Vagina (tissue), 2 donors: ENCODE measurements at regions not wholly inside any gene's neighbourhood (a gene's known extent, or its start where the extent isn't known, plus 50 kb on each side); places are given as distances from the start of the nearest gene placed in this dataset.

Experiments
- CTCF ChIP-seq, 3 experiments: fragments of 450-650 bp in 2 of 3; fragments of 200-600 bp in 1 of 3; sonication (generic) in 1 of 3; IDR thresholded peaks; one replicate each; pipeline ENCODE4 v1.5.1; 2017 to 2019; ENCODE audit warnings: antibody characterized with exemption in 3 of 3, mild to moderate bottlenecking in 2 of 3, moderate library complexity in 2 of 3
- POLR2A ChIP-seq, 2 donors: fragments of 450-650 bp; IDR thresholded peaks; one replicate each; pipeline ENCODE4 v1.6.1; 2017; ENCODE audit warnings: antibody characterized with exemption in 2 of 2, mild to moderate bottlenecking in 2 of 2, moderate library complexity in 2 of 2
- POLR2AphosphoS5 ChIP-seq, 2 donors: sonication (generic); formaldehyde crosslinking; IDR thresholded peaks; one replicate each; pipeline ENCODE4 v1.9.0; 2017; ENCODE audit warnings: antibody characterized with exemption in 2 of 2, mild to moderate bottlenecking in 2 of 2, low read depth in 1 of 2; ENCODE audit not compliant: insufficient read depth in 1 of 2

- no peak for TF ChIP-seq CTCF (IDR thresholded peaks at IDR 0.05)
- no peak for TF ChIP-seq POLR2AphosphoS5 (IDR thresholded peaks at IDR 0.05; ENCODE audit: insufficient read depth in 1 of 2, low read depth in 1 of 2)
- TF ChIP-seq POLR2A (IDR thresholded peaks at IDR 0.05), result no peak
Measured at GRCh38 chr6:112827793-112828192, 480.7 kb downstream of the RFPL4B start.
